ENCODE measurements at regions not wholly inside any gene's neighbourhood (a gene's known extent, or its start where the extent isn't known, plus 50 kb on each side); places are given as distances from the start of the nearest gene placed in this dataset.

GRCh38 chr1:201721082-201722049 lies 107.6 kb upstream of the IPO9 start:
- ChIA-PET POLR2A (no interaction called here), SMC1A (ENCODE audit: uncharacterized antibody, unreplicated experiment) (interaction anchor here (0.6 to 1.3 kb wide), 2 partner anchors 35 to 71 kb away, joined by 3 read pairs; no protein-coding TSS in a partner anchor), CTCF (interaction anchor here (0.6 to 1.5 kb wide), 3 partner anchors 72 to 394 kb away, joined by 3 to 6 read pairs (median 3); no protein-coding TSS in a partner anchor), RAD21 (ENCODE audit: unreplicated experiment) (no interaction called here)
- BruUV-seq (replicated peaks) = no TSS peak
- Histone ChIP-seq H4K20me1 (ENCODE audit: control insufficient read depth, insufficient read depth) (no peaks in the 10 kb centered on the region), H3K4me1 (ENCODE audit: control insufficient read depth, insufficient read depth, low read length) (peaks cover 27% of the 10 kb centered on the region), H3K9me3 (replicated peaks; ENCODE audit: control insufficient read depth, insufficient read depth, low read length) (no peaks in the 10 kb centered on the region), H3K27ac (ENCODE audit: control insufficient read depth, insufficient read depth) (no peak overlapping the region), H3K79me2 (ENCODE audit: control insufficient read depth, insufficient read depth, low read length) (no peaks in the 10 kb centered on the region), H2AFZ (ENCODE audit: control insufficient read depth, low read depth, low read length) (no peak overlapping the region), H3K36me3 (ENCODE audit: control insufficient read depth in 2 of 2, insufficient read depth in 2 of 2, low read length in 1 of 2) (no peaks in the 10 kb centered on the region), H3K27me3 (replicated peaks in 1 of 2; ENCODE audit: control insufficient read depth in 2 of 2, insufficient read depth in 2 of 2, low read length in 1 of 2) (no peaks in the 10 kb centered on the region), H3K9ac (ENCODE audit: control insufficient read depth, insufficient read depth, low read length) (no peak overlapping the region), H3K4me3 (no peak overlapping the region), H3K4me2 (ENCODE audit: control insufficient read depth, insufficient read depth) (no peak overlapping the region)
- intact Hi-C loops (cut with micrococcal nuclease; ENCODE audit: unreplicated experiment) = no loop called here
- in situ Hi-C loops (cut with MboI) = no loop called here
- no peak for DNase-seq (ENCODE audit: low read depth, low spot score)
- no peak for ATAC-seq
- no peak for FAIRE-seq
- WGBS (ENCODE audit: insufficient coverage, insufficient replicate concordance, low lambda C conversion rate, missing lambda C conversion rate) = 45% methylated on average over 13 of the region's 13 CpGs
- TF ChIP-seq EP300 (IDR thresholded peaks at IDR 0.05; ENCODE audit: borderline replicate concordance in 1 of 2, control insufficient read depth in 1 of 2, low read depth in 2 of 2, low read length in 2 of 2) (no peak), ZZZ3 (IDR thresholded peaks at IDR 0.05; ENCODE audit: control insufficient read depth, insufficient read length, low read depth) (no peak), TCF12 (IDR thresholded peaks at IDR 0.05; ENCODE audit: low read depth, low read length) (no peak), PRDM15 (CRISPR knock-in tag; IDR thresholded peaks at IDR 0.05) (no peak)
- TF ChIP-seq, protein P1, sequence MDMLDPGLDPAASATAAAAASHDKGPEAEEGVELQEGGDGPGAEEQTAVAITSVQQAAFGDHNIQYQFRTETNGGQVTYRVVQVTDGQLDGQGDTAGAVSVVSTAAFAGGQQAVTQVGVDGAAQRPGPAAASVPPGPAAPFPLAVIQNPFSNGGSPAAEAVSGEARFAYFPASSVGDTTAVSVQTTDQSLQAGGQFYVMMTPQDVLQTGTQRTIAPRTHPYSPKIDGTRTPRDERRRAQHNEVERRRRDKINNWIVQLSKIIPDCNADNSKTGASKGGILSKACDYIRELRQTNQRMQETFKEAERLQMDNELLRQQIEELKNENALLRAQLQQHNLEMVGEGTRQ (IDR thresholded peaks at IDR 0.05; ENCODE audit: borderline replicate concordance, low read depth, low read length) = no peak

Data from GM12878 (cell line).